ENCODE measurements at regions not wholly inside any gene's neighbourhood (a gene's known extent, or its start where the extent isn't known, plus 50 kb on each side); places are given as distances from the start of the nearest gene placed in this dataset.

DNA sequence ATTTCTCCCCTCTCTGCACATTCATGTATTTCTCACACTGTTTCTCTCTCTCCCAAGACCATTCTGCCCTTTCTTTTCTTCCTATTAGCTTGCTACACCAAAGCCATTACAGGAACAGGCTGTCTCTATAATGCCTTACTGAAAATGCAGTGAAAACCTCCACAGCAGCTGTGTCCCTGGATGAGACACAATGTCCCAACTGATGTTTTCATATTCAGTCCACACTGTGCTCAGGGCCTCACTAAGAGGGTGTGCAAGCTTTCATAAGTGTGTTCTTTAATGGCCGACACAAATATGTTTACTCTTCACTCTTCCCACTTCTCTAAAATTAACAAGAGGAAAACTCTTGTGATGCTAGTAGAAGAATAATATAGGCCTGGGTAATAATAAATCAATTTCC lies 163.4 kb downstream of the KCTD12 start:
- no peak overlapping the region for H3K4me3 ChIP-seq (ENCODE audit: insufficient read depth, low read depth, low read length)
- H3K27me3 ChIP-seq (ENCODE audit: control insufficient read depth, insufficient read depth, low read length) = no peaks in the 10 kb centered on the region
- H3K36me3 ChIP-seq (replicated peaks; ENCODE audit: control insufficient read depth, insufficient read depth, low read length) = no peaks in the 10 kb centered on the region
- DNase-seq = no peak

DNA sequence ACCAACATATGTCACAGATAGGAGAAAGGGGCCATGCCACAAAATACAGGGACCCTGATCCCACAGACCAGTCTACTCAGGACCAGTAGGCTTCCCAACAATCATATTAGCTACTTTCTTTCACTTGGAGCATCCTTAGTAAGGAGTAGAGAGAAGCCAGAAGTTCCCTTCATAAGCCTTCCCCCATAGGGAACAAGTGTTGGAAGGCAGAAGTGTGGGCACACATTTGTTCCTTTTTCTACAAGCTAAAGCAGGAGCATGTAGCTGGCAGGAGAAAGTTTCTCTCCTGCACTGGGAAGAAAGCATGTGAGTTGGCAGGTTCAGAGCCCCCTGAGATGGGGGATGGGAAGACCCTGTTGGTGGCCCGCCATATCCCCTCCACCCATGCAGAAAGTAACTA lies 165.4 kb downstream of the KCTD12 start:
- no peaks in the 10 kb centered on the region for H3K36me3 ChIP-seq (replicated peaks; ENCODE audit: control insufficient read depth, insufficient read depth, low read length)
- no peaks in the 10 kb centered on the region for H3K27me3 ChIP-seq (ENCODE audit: control insufficient read depth, insufficient read depth, low read length)
- DNase-seq = no peak
- no peak overlapping the region for H3K4me3 ChIP-seq (ENCODE audit: insufficient read depth, low read depth, low read length)

DNA sequence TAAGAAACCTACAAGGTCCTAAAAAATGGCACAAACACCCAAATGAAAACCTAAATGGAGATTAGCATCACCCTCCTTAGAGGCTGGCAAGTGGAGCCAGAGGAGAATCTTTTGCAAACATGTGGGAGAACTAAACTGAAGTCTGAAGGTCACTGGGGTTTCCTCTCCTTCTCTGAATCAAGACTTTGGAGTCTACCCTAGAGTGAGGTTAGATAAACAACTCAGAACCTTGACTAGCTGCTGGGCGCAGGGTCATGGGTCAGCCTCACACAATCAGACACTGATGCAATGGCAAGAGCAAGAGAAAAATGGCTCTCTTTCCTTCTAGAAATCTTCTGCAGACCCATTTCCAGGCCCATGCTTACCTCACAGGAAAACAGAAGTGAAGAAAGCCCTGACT lies 165.8 kb downstream of the KCTD12 start:
- no peaks in the 10 kb centered on the region for H3K27me3 ChIP-seq (ENCODE audit: control insufficient read depth, insufficient read depth, low read length)
- DNase-seq = no peak
- H3K4me3 ChIP-seq (ENCODE audit: insufficient read depth, low read depth, low read length) = no peak overlapping the region
- H3K36me3 ChIP-seq (replicated peaks; ENCODE audit: control insufficient read depth, insufficient read depth, low read length) = no peaks in the 10 kb centered on the region

DNA sequence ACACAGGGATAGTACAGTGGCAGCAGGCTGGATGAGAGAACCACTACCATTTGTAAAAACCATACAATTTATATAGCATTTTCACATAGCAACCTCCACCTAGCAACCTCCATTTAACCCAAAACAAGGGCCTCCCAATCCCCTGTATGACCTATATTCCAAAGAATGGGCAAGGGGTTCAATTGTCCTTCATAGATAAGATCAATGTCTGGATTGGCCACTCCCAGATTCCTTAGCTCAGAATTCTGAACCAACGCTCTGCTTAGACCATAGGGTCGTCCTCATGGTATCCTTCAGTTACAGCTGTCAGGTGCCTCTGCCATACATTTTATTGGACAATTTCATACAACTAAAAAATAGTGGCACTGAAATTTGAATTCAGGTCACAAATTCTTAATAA lies 166.2 kb downstream of the KCTD12 start:
- DNase-seq = no peak
- Histone ChIP-seq H3K36me3 (replicated peaks; ENCODE audit: control insufficient read depth, insufficient read depth, low read length) (no peaks in the 10 kb centered on the region), H3K4me3 (ENCODE audit: insufficient read depth, low read depth, low read length) (no peak overlapping the region), H3K27me3 (ENCODE audit: control insufficient read depth, insufficient read depth, low read length) (no peaks in the 10 kb centered on the region)

DNA sequence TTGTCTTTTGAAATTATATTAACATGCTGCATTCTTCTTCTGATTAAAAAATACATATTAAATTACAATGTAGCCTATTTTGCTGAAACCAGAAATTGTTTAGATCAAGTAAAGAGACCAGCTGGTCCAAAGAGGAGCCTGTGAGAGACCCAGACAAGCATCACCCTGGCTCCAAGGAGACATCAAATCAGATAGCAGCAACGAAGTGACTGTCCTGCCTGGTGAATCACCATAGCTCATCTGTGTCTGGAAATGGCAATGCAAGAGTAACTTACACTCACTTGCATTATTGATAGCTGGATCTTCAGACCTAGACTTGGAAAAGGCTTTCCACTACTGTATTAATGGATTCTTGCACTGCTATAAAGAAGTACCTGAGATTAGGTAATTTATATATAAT lies 169.1 kb downstream of the KCTD12 start:
- Histone ChIP-seq H3K27me3 (ENCODE audit: control insufficient read depth, insufficient read depth, low read length) (no peaks in the 10 kb centered on the region), H3K36me3 (replicated peaks; ENCODE audit: control insufficient read depth, insufficient read depth, low read length) (no peaks in the 10 kb centered on the region), H3K4me3 (ENCODE audit: insufficient read depth, low read depth, low read length) (no peak overlapping the region)
- DNase-seq = no peak

DNA sequence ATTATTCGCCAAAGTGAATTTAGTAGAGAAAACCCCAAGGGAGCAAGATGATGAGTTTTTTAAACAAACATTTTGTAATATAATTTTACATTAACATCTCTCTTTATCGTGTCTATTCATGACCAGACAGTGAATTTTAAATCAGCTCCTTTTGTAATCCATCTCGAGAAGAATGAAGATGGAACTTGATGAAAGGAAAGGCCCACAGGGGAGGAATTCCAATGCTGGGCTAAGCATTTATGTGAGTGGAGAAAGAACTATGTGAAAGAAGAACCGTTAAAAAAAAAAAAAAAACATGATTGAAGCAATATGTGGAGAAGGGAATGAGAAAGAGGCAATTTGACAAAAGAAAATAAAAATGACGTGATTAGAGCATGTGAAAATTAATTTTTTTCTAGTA lies 170.6 kb downstream of the KCTD12 start:
- no peak overlapping the region for H3K4me3 ChIP-seq (ENCODE audit: insufficient read depth, low read depth, low read length)
- DNase-seq = no peak

DNA sequence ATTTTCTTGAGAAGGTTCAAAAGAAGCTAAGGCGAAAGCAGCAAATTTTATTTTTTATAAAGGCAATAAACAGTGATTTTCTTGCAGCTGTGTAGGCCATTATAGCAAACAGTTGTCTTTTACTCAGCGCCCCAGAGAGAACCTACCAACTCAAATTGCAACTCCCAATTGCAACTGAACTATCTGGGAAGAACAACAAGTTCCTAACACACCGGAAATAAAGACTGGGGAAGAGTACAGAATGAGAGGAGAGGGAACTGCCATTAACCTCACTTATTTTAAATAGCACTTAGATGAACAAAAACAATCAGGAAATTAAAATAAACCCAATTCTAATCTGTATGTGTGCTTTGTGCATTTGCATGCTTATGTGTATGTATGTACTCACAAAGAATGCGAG lies 171.1 kb downstream of the KCTD12 start:
- Histone ChIP-seq H3K27me3 (ENCODE audit: control insufficient read depth, insufficient read depth, low read length) (no peaks in the 10 kb centered on the region), H3K4me3 (ENCODE audit: insufficient read depth, low read depth, low read length) (no peak overlapping the region), H3K36me3 (replicated peaks; ENCODE audit: control insufficient read depth, insufficient read depth, low read length) (no peaks in the 10 kb centered on the region)
- DNase-seq = no peak

More for the DNA sequence above, 170.6 kb downstream of the KCTD12 start:
- Histone ChIP-seq H3K27me3 (ENCODE audit: control insufficient read depth, insufficient read depth, low read length) (no peaks in the 10 kb centered on the region), H3K36me3 (replicated peaks; ENCODE audit: control insufficient read depth, insufficient read depth, low read length) (no peaks in the 10 kb centered on the region)

DNA sequence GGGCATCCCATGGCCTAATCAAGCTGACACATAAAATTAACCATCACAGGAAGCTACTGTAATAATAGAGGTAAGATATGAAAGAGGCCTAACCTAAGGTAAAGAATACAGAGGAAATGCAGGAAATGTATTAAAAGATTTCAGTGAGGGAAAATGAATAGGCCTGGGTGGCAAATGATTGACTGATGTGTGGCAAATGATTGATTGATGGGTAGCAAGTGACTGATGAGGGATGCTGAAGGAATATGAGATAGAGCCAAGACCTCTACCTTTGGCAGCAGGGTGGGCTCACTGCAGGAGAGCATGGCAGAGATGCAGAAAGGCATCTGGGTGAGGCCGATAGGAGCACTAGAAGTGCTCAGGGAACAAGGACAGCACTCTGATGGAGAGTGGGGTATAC lies 172.9 kb downstream of the KCTD12 start:
- Histone ChIP-seq H3K36me3 (replicated peaks; ENCODE audit: control insufficient read depth, insufficient read depth, low read length) (no peaks in the 10 kb centered on the region), H3K4me3 (ENCODE audit: insufficient read depth, low read depth, low read length) (no peak overlapping the region), H3K27me3 (ENCODE audit: control insufficient read depth, insufficient read depth, low read length) (no peaks in the 10 kb centered on the region)
- DNase-seq = no peak

DNA sequence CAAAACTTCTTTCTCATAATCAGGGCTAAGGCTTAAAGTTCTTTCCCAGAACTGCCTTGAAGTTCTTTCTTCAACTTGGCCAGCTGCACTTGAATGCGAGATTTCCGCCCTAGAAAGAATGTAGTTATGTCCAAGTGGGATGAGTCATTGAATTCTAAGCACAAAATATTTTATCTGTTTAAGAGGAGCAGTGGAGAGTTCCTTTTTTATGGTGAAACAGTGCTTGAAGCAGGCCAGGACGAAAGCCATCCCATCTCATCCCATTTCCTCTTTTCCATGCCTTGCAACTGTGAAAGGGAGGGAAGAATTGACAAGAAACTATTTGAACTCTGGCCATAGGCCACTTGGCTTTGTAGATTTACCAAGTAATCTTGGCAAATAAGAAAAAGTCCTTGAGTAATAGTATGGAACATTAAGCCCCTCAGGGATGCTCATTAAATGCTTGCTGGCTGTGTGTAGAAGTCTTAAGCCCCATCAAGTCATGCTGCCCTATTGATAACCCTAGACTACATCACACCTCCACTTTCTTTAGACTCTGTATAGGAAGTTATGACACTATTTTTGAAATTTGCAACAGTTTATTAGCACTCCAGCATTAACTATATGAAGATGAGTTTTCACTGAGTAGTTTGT lies 174.5 kb downstream of the KCTD12 start:
- no peaks in the 10 kb centered on the region for H3K27me3 ChIP-seq (ENCODE audit: control insufficient read depth, insufficient read depth, low read length)
- DNase-seq = no peak
- H3K4me3 ChIP-seq (ENCODE audit: insufficient read depth, low read depth, low read length) = no peak overlapping the region
- H3K36me3 ChIP-seq (replicated peaks; ENCODE audit: control insufficient read depth, insufficient read depth, low read length) = no peaks in the 10 kb centered on the region

DNA sequence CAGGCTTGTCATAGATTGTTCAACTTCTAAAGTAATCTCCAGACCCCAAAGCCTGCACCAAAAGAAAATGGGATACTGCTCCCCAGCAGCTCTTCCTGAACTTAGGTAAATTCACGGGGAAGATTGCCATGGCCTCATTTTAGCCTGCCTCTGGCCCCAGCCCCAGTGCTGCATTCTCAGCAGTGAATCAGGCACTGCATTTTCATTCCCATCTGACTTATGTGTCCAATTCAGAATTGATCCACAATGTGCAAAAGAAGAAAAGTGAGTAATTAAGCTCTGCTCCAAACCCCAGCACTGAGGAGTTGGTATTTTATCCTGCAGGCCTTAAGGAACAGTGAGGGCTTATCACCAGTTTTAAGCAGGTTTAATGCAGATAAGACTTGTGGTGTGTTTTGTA lies 176.4 kb downstream of the KCTD12 start:
- no peaks in the 10 kb centered on the region for H3K27me3 ChIP-seq (ENCODE audit: control insufficient read depth, insufficient read depth, low read length)
- no peaks in the 10 kb centered on the region for H3K36me3 ChIP-seq (replicated peaks; ENCODE audit: control insufficient read depth, insufficient read depth, low read length)
- no peak for DNase-seq
- no peak overlapping the region for H3K4me3 ChIP-seq (ENCODE audit: insufficient read depth, low read depth, low read length)

DNA sequence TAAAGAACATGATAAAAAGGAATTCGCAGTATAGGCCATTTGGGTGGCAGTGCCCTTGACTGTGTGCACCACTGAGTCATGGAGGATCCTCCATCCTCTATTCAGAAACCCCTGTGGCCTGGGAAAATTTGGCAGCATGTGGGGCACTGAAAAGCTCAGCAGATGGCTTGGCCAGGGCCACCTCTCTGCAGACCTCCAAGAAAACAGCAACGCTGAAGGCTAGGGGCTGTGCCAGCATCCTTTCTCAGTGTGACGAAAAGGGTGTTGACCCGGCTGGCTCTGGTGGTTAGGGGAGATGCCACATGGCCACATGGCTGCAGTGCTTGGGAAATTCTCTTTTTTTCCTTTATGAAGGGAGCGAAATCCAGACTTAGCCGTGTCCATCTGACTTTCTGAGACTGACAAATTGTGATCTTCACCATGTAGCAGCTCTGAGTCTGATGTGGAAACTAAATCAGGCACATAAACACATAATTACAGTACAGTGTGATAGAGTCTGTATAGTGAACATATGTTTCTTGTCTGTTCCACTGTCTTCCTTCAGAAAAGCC lies 178.0 kb downstream of the KCTD12 start:
- H3K36me3 ChIP-seq (replicated peaks; ENCODE audit: control insufficient read depth, insufficient read depth, low read length) = no peaks in the 10 kb centered on the region
- DNase-seq = no peak
- H3K4me3 ChIP-seq (ENCODE audit: insufficient read depth, low read depth, low read length) = no peak overlapping the region
- no peaks in the 10 kb centered on the region for H3K27me3 ChIP-seq (ENCODE audit: control insufficient read depth, insufficient read depth, low read length)

DNA sequence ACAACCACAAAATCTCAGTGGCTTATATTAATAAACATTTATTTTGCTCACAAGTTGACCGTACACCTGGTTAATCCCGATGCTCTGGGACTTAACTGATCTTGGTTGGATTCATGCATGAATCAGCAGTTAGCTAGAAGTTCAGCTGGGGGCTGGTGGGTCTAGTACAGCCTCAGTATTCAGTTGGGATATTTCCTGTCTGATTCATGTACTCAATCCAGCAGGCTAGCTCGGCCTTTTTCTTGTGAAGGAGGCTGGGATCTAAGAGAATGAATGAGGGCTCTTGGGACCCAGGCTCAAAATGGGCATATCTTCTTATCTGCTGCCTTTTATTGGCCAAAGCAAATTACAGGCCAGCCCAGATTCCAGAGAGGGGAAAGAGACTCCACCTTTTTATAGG lies 178.8 kb downstream of the KCTD12 start:
- no peak for DNase-seq
- Histone ChIP-seq H3K36me3 (replicated peaks; ENCODE audit: control insufficient read depth, insufficient read depth, low read length) (no peaks in the 10 kb centered on the region), H3K27me3 (ENCODE audit: control insufficient read depth, insufficient read depth, low read length) (no peaks in the 10 kb centered on the region), H3K4me3 (ENCODE audit: insufficient read depth, low read depth, low read length) (no peak overlapping the region)

DNA sequence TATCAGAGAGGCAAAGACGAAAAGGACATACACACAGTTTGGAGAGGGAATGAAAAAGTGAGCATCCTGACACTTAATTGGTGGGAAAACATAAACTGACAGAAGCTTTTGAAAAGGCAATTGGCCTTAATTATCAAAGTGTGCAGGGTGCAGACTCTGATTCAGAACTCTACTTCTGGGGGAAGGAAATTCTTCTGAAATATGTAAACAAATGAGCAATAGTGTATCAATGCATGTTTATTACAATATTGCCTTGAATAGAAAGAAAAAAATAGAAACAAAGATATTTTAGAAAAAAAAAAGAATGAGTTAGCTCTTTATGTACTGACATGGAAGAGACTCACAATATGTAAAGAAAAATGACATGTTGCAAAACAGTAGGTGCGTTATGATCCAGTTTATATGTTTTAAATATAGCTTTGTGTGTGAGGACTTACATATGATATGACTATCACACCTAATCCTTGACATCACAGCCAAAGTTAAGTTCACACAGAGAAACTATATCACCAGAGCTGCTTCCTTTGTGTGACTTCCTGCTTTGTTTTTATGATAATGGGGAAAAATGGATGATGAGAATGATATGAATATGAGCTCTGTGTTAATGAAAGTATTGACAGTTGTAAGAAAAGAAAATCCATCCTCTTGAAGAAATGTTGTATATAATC lies 182.4 kb downstream of the KCTD12 start:
- Histone ChIP-seq H3K27me3 (ENCODE audit: control insufficient read depth, insufficient read depth, low read length) (no peaks in the 10 kb centered on the region), H3K4me3 (ENCODE audit: insufficient read depth, low read depth, low read length) (no peak overlapping the region), H3K36me3 (replicated peaks; ENCODE audit: control insufficient read depth, insufficient read depth, low read length) (no peaks in the 10 kb centered on the region)
- DNase-seq = no peak

DNA sequence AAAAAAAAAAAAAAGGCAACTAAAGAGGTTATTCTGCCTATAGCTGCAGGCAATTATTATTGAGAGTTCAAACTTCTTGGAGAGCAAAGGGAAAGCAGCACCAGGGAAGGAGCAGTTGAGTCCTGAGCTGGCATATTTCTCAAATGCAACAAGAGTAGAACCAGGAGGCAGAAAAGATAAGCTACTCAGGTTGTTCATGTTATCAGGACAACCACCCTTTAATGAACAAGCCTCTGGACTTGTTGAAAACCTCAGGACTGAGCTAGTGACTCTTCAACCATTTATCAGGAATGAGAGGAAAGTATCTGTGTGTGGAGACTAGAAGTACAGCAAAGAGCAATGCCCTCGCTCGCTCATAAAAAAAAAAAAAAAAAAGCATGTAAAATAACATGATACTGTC lies 183.0 kb downstream of the KCTD12 start:
- Histone ChIP-seq H3K36me3 (replicated peaks; ENCODE audit: control insufficient read depth, insufficient read depth, low read length) (no peaks in the 10 kb centered on the region), H3K27me3 (ENCODE audit: control insufficient read depth, insufficient read depth, low read length) (no peaks in the 10 kb centered on the region), H3K4me3 (ENCODE audit: insufficient read depth, low read depth, low read length) (no peak overlapping the region)
- no peak for DNase-seq

DNA sequence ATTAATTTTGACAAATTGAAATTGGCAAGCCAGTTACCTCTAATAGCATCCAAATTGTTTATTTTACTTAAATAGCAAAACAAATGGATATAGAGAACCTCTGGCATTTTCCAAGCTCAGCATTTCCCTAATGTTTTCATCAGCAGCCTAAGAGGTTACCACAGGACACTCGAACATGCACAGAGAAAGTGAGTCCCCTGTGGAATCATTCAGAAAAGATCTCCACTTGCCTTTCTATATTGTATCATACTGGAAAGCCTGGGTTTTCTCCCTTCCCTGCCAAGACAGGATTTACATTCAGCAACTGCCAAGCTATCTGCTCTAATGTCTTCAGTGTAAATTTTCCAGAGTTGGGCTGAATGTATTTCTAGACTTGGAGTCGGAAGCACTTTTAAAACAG lies 188.9 kb downstream of the KCTD12 start:
- H3K27me3 ChIP-seq (ENCODE audit: control insufficient read depth, insufficient read depth, low read length) = no peaks in the 10 kb centered on the region
- no peaks in the 10 kb centered on the region for H3K36me3 ChIP-seq (replicated peaks; ENCODE audit: control insufficient read depth, insufficient read depth, low read length)
- DNase-seq = no peak

More for the DNA sequence above, 188.9 kb downstream of the KCTD12 start:
- no peak overlapping the region for H3K4me3 ChIP-seq (ENCODE audit: insufficient read depth, low read depth, low read length)
